PFSK-1 (cell line): ENCODE measurements at regions not wholly inside any gene's neighbourhood (a gene's known extent, or its start where the extent isn't known, plus 50 kb on each side); places are given as distances from the start of the nearest gene placed in this dataset.

ENCODE experiments used
- FOXP2 ChIP-seq: optimal IDR thresholded peaks from 2 replicates; pipeline ENCODE3; 2011; ENCODE audit warnings: borderline replicate concordance, control low read depth, inconsistent platforms; ENCODE audit not compliant: insufficient read depth; ENCODE audit errors: extremely low read length, extremely low read depth
- POLR2AphosphoS5 ChIP-seq: IDR thresholded peaks from 2 replicates; pipeline ENCODE4 v1.6.1; 2012; ENCODE audit warnings: low read depth, mild to moderate bottlenecking, control low read depth, low read length, moderate library complexity
- SIN3A ChIP-seq: IDR thresholded peaks from 2 replicates; pipeline ENCODE4 v1.6.1; 2012; ENCODE audit warnings: mild to moderate bottlenecking, low read length, moderate library complexity, borderline replicate concordance; ENCODE audit not compliant: insufficient read depth
- TAF1 ChIP-seq: IDR thresholded peaks from 2 replicates; pipeline ENCODE4 v1.6.1; 2012; ENCODE audit warnings: low read length, control low read depth, borderline replicate concordance; ENCODE audit not compliant: insufficient read depth
- TF ChIP-seq, protein P1 (sequence below), 2 experiments: IDR thresholded peaks; 2 replicates each; pipeline versions ENCODE4 v1.6.1 to v1.8.0; 2011 to 2012; ENCODE audit warnings: low read depth in 2 of 2, low read length in 2 of 2, control low read depth in 1 of 2, inconsistent platforms in 1 of 2, mild to moderate bottlenecking in 1 of 2, moderate library complexity in 1 of 2; ENCODE audit not compliant: insufficient read depth in 1 of 2

DNA sequence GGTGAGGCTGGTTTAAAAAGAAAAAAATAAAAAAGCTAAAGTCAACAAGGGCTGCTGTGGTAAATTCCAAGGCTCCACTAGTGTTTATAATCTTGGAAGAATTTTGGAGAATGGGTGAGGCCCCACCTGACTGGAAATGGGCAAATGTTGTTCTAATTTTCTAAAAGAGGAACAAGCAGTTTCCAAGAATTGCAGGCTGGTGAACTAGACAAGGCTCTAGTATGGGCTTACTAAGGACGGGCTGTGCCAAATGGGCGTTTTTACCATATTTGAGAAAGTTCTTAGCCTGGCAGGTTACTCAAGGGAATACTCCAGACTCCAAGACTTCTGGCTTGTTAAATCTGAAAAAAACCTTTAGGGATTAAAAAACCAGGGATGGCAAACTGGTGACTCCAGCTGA lies 67.0 kb upstream of the ABHD2 start:
- TF ChIP-seq FOXP2: no peak
- no peak for TF ChIP-seq SIN3A
- TF ChIP-seq TAF1: no peak
- TF ChIP-seq, protein P1, sequence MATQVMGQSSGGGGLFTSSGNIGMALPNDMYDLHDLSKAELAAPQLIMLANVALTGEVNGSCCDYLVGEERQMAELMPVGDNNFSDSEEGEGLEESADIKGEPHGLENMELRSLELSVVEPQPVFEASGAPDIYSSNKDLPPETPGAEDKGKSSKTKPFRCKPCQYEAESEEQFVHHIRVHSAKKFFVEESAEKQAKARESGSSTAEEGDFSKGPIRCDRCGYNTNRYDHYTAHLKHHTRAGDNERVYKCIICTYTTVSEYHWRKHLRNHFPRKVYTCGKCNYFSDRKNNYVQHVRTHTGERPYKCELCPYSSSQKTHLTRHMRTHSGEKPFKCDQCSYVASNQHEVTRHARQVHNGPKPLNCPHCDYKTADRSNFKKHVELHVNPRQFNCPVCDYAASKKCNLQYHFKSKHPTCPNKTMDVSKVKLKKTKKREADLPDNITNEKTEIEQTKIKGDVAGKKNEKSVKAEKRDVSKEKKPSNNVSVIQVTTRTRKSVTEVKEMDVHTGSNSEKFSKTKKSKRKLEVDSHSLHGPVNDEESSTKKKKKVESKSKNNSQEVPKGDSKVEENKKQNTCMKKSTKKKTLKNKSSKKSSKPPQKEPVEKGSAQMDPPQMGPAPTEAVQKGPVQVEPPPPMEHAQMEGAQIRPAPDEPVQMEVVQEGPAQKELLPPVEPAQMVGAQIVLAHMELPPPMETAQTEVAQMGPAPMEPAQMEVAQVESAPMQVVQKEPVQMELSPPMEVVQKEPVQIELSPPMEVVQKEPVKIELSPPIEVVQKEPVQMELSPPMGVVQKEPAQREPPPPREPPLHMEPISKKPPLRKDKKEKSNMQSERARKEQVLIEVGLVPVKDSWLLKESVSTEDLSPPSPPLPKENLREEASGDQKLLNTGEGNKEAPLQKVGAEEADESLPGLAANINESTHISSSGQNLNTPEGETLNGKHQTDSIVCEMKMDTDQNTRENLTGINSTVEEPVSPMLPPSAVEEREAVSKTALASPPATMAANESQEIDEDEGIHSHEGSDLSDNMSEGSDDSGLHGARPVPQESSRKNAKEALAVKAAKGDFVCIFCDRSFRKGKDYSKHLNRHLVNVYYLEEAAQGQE (IDR thresholded peaks at IDR 0.05; ENCODE audit: insufficient read depth in 1 of 2, low read depth in 2 of 2, low read length in 2 of 2): no peak
- no peak for TF ChIP-seq POLR2AphosphoS5

DNA sequence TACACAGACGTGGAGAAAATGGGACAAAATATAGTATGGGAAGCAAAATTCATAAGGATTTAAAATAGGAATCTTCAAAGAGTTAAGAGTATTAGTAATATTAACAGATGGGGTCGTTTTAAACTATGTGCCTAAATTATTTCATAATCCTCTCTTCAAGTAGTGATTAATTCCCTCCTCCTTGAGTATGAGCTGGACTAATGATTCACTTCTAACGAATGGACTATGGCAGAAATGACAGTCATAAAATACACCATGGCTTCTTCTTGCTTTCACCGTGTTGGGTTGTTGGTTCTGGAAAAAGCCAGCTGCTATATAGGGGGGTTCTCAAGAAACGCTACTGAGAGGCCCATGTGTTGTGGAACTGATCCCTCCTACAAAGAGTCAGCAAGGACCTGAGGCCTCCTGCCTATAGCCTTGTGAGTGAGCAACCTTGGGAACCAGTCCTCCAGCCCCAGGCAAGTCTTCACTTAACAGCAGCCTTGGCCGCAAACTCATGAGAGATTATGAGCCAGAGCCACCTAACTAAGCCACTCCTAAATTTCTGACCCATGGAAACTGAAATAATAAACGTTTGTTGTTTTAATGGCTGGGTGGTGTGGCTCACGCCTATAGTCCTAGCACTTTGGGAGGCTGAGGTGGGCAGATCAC lies 64.8 kb upstream of the ABHD2 start:
- TF ChIP-seq FOXP2 (no peak), SIN3A (no peak)

DNA sequence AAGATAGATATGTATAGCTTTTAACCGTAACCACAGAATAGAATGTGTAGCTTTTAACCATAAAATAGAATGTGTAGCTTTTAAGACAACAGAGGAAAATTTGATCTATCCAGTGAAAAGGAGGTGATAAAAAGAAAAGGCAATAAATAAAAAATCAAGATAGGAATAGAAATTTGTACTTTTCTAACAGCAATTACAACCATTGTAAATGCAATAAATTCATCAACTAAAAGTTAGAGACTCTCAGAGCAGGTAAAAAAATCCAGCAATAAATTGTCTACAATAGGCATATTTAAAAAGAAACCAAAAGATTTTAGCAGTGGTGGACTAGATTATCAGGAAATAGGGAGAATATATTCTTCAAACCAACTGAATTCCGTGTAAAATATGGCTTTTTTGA lies 63.8 kb upstream of the ABHD2 start:
- TF ChIP-seq SIN3A (no peak), POLR2AphosphoS5 (no peak), TAF1 (no peak), FOXP2 (no peak)
- TF ChIP-seq, protein P1 (IDR thresholded peaks at IDR 0.05; ENCODE audit: insufficient read depth in 1 of 2, low read depth in 2 of 2, low read length in 2 of 2): no peak

DNA sequence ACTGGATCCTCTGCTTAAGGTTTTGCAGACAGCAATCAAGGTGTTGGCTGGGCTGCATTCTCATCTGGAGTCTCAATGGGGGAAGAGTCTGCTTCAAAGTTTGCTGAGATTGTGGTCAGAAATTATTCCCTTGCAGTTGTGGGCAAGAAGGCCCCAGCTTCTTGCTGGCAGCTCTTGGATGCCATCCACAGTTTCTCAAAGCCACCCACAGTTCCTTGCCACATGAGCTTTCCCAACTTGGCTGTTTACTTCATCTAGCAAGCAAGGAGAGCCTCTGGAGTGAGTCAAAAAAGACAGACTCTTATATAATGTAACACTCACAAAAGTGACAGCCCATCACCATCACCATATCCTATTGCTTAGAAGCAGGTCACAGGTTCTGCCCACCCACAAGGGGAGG lies 62.1 kb upstream of the ABHD2 start:
- no peak for TF ChIP-seq POLR2AphosphoS5
- no peak for TF ChIP-seq TAF1
- TF ChIP-seq, protein P1 (IDR thresholded peaks at IDR 0.05; ENCODE audit: insufficient read depth in 1 of 2, low read depth in 2 of 2, low read length in 2 of 2): no peak
- TF ChIP-seq FOXP2: no peak
- TF ChIP-seq SIN3A: no peak

DNA sequence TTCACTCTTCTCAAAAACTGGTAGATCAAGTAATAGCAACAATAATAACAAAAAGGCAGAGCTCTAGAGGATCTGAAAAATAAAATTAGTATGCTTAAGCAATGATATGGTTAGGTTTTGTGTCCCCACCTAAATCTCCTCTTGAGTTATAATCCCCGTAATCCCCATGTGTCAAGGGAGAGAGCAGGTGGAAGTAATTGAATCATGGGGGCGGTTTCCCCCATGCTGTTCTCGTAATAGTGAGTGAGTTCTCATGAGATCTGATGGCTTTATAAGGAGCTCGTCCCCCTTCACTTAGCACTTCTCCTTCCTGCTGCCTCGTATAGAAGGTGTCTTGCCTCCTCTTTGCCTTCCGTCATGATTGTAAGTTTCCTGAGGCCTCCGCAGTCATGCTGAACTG lies 60.2 kb upstream of the ABHD2 start:
- TF ChIP-seq TAF1: no peak
- TF ChIP-seq POLR2AphosphoS5: no peak
- TF ChIP-seq, protein P1 (IDR thresholded peaks at IDR 0.05; ENCODE audit: insufficient read depth in 1 of 2, low read depth in 2 of 2, low read length in 2 of 2): no peak
- TF ChIP-seq SIN3A: no peak
- no peak for TF ChIP-seq FOXP2
